GM12872 (cell line): ENCODE measurements at regions not wholly inside any gene's neighbourhood (a gene's known extent, or its start where the extent isn't known, plus 50 kb on each side); places are given as distances from the start of the nearest gene placed in this dataset.

ENCODE experiments used
- CTCF ChIP-seq: IDR thresholded peaks from 3 replicates; pipeline ENCODE4 v1.5.1; 2011; ENCODE audit warnings: low read depth, mild to moderate bottlenecking, low read length, moderate library complexity; ENCODE audit not compliant: insufficient read depth

DNA sequence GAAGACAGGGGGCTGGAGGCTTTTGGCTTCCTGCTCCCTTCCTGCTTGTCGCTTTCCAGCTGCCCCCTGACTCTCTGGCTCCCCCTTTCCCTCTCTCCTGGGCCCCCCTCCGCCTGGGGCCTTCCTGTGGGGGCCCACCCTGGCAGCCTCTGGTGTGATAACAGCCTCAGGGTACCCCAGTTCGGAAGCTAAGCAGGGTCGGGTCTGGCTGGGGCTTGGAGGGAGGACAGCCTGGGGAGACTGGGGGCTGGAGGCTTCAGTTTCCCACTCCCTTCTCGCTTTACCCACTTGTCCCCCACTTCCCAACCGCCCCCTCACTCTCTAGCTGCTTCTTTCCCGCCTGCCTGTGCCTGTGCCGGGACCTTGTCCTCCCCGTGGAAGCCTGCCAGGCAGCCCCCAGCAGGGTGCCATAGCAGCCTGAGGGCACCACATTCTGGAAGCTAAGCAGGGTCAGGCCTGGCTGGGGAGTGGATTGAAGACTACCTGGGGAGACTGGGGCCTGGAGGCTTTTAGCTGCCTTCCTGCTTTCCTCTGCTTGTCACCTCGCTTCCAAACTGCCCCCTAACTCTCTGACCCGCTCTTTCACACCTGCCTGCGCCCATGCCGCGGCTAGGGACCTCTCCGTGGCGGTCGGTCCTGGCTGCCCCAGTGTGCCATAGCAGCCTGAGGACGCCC, 2275.5 kb downstream of the TP53TG3F start:
- no peak for TF ChIP-seq CTCF

GRCh38 chr16:35735403-35736251, 2276.2 kb downstream of the TP53TG3F start:
- no peak for TF ChIP-seq CTCF

- no peak for TF ChIP-seq CTCF
Measured at GRCh38 chr16:35736546-35736945, 2277.1 kb downstream of the TP53TG3F start.

DNA sequence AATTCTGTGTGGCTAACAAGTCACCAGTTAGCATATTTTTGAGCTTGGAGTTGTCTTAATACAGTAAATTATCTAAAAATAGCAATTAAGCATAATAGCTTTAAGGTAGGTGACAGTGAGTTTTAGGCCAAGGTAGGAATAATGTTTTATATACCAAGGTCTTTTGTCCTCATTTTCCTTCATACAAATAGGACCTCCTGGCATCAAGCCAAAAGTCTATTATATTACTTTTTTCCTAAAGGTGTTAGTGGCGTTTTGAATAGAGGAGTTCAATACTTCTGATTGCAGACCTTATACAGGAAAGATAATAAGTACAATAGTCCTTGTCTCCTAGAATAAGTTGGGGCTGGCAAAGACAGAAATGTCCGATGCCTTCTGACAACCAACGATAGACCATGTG, 2277.7 kb downstream of the TP53TG3F start:
- TF ChIP-seq CTCF = no peak

GRCh38 chr16:35741546-35741945, 2282.1 kb downstream of the TP53TG3F start:
- TF ChIP-seq CTCF = no peak

DNA sequence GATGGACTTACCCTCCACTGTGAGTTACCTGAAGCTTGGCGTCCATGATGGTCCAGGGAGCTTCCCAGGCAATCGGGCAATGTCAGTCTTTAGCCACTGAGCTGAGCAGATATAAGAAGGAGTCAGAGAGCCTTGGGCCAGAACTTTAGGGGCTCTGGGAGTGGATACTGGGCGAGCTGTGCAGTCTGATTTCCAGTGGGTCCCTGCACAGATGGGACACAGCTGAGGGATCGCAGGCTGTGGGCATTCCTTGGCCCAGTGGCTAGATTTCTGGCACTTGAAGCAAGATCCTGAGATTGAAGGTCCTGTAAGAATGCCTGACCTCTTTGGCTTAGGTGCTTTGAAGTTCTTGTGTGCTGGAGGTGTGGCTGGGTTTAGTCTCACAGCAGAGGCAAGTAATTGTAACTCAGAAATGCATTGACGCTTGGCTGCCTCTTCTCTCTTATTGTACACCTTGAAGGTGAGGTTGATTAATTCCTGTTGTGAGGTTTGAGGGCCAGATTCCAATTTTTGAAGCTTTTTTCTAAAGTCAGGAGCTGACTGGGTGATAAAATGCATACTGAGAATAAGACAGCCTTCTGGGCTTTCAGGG, 2283.8 kb downstream of the TP53TG3F start:
- no peak for TF ChIP-seq CTCF

DNA sequence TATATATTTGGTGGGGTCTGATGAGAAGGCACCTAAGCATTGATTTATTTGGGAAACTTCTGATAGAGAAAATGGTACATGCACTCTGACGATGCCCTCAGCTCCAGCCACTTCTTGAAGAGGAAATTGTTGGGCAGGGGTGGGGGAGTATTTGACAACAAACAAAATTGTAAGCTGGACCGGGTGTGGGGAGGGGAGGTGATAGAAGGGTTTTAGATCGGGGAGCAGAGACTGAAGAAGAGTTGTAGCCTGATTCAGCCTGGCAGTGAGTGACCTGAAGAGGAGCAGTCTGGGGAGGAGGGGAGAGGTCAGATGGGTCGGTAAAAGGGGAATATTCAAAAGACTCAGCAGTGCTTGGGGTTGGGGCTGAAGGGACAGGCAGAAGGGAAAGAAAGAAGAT, 2284.7 kb downstream of the TP53TG3F start:
- no peak for TF ChIP-seq CTCF
